ENCODE measurements at regions not wholly inside any gene's neighbourhood (a gene's known extent, or its start where the extent isn't known, plus 50 kb on each side); places are given as distances from the start of the nearest gene placed in this dataset.
"Not testable (repeated sequence)": the region's sequence is repeated elsewhere in the genome, so short reads cannot be mapped to it uniquely, and the experiment has no call there.

DNA sequence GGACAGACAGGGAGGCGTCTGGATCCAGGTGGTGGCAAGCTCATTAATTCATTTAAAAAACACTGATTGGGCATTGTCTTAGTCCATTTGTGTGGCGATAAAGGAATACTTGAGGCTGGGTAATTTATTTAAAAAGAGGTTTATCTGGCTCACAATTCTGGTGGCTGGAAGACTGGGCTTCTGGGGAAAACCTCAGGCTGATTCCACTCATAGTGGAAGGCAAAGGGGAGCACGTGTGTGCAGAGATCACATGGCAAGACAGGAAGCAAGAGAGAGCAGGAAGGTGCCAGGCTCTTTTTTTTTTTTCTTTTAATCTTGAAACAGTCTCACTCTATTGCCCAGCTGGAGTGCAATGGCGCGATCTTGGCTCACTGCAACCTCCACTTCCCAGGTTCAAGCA is 100.2 kb upstream of the METTL14 start:
- DNase-seq (ENCODE audit: low read depth in 4 of 4, low spot score in 3 of 4), result no peak

GRCh38 chr4:118586357-118586790 is 98.8 kb upstream of the METTL14 start:
- no peak for DNase-seq (ENCODE audit: low read depth in 4 of 4, low spot score in 3 of 4)

DNA sequence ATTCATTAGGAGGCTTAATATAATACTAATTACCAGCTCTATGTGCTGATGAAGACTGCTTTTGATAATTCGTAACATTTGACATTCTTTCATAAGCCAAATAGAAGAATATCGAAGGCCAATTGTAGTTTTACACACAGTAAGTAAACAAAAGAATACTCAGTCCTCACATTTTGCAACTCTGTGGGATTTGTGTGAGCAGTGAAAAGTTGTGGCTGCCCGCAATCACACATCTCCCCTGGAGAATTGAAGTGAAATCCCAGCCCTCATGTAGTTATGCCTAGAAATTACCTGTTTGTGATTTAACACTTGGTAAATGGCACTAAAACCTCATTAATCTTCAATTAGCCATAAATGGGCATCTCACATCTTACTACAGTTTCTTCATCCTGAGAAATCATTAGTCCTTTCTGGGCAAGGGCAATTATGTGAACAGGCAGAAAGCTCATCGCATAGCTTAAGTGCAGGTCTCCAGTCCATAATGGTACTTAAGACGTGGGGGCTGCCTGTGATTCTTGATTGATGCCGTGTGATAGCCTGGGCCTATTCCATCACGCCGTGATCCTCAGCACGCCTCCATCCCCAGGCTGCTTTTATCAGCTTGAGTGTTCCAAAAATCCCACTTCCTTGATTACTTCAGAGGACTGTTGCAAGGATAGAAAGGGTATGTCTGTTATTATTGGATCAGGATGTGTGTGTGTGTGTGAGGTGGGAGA is 97.9 kb upstream of the METTL14 start:
- no peak for DNase-seq (ENCODE audit: low read depth in 4 of 4, low spot score in 3 of 4)

DNA sequence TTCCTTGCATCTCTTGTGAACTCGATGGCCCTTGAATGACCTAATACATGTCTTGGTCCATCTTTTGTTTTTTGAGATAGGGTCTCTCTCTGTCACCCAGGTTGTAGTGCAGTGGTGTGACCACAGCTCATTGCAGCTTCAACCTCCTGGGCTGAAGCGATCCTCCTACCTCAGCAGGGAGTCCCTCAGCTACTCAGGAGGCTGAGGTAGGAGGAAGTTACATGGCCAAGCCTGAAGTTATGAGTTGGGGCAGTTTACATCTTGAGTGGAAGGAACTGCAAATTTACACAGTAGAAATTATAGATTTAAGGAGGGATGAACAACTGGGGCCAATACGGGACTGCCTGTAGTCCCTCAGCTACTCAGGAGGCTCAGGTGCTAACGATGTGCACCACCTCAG is 97.2 kb upstream of the METTL14 start:
- no peak for DNase-seq (ENCODE audit: low read depth in 4 of 4, low spot score in 3 of 4)

GRCh38 chr4:118589471-118590055 is 95.6 kb upstream of the METTL14 start:
- no peak for DNase-seq (ENCODE audit: low read depth in 4 of 4, low spot score in 3 of 4)

- peak; percentile 86 to 93 (median 89) for DNase-seq (ENCODE audit: low read depth in 4 of 4, low spot score in 3 of 4)
These were observed 93.7 kb upstream of the METTL14 start for GRCh38 chr4:118591339-118592046.

- DNase-seq (ENCODE audit: low read depth in 4 of 4, low spot score in 3 of 4), result not testable (repeated sequence)
These were observed 92.9 kb upstream of the METTL14 start for GRCh38 chr4:118592289-118592688.

DNA sequence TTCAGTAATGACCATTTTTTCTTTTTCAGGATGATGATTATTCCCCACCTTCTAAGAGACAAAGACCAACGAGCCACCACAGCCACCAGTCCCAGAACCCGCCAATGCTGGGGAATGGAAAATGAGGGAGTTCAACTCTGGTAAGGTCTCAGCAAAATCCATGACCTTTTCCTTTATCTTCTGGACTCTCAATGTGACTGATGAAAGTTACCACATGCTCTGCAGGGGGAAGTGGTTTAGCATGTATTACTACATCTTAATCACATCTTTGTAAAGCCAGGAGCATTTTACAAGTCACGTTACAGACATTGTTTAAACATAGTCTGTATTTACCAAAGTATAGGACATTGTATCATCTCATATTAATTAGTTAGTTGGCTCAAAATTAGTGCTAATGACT is 89.3 kb upstream of the METTL14 start:
- DNase-seq (ENCODE audit: low read depth in 4 of 4, low spot score in 3 of 4), result not testable (repeated sequence)

- not testable (repeated sequence) for DNase-seq (ENCODE audit: low read depth in 4 of 4, low spot score in 3 of 4)
These were observed 60.1 kb upstream of the METTL14 start for GRCh38 chr4:118625097-118625496.

GRCh38 chr4:118629697-118630096 is 55.5 kb upstream of the METTL14 start:
- not testable (repeated sequence) for DNase-seq (ENCODE audit: low read depth in 4 of 4, low spot score in 3 of 4)

- not testable (repeated sequence) for DNase-seq (ENCODE audit: low read depth in 4 of 4, low spot score in 3 of 4)
These were observed 54.3 kb upstream of the METTL14 start for GRCh38 chr4:118630897-118631296.

- not testable (repeated sequence) for DNase-seq (ENCODE audit: low read depth in 4 of 4, low spot score in 3 of 4)
These were observed 53.7 kb upstream of the METTL14 start for GRCh38 chr4:118631321-118632050.

- not testable (repeated sequence) for DNase-seq (ENCODE audit: low read depth in 4 of 4, low spot score in 3 of 4)
These were observed 51.7 kb upstream of the METTL14 start for GRCh38 chr4:118633476-118633875.

DNA sequence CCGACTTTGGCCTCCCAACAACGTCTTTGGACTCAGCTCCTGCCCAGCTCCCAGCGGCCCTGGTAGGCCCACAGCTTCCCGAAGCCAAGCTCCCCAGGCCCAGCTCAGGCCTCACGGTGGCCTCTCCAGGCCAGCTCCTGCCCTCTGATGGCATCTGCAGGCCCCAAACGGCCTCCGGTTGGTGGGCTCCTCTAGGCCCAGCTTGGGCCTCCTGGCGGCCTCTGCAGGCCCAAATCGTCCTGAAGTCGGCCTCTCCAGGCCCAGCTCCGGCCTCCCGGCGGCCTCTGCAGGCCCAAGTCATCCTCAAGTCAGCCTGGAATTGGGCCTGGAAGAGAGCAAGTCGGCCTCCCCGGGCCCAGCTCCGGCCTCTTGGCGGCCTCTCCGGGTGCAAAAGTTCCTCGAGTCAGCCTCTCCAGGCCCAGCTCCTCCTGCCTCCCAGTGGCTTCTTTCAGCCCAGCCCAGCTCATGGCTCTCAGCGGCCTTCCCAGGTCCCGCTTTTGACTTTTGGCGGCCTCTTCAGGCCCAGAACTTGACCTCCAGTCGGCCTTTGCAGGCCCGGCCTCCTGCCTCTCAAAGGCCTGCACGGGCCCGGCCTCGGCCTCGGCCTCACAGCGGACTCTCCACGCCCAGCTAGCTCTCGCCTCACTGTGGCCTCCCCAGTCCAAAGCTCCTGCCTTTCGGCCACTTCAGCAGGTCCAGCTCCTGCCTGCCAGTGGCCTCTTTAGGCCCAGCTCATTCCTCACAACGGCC is 50.9 kb upstream of the METTL14 start:
- not testable (repeated sequence) for DNase-seq (ENCODE audit: low read depth in 4 of 4, low spot score in 3 of 4)
